ENCODE measurements at regions not wholly inside any gene's neighbourhood (a gene's known extent, or its start where the extent isn't known, plus 50 kb on each side); places are given as distances from the start of the nearest gene placed in this dataset.

GRCh38 chr12:124396544-124397398, 101.9 kb downstream of the RFLNA start:
- Histone ChIP-seq H3K4me2 (ENCODE audit: low read length) (no peak overlapping the region), H3K36me3 (ENCODE audit: low read depth, low read length) (peaks cover 13% of the 10 kb centered on the region; the same call in 1 of the 2 replicates), H3K9me3 (ENCODE audit: low read length) (no peaks in the 10 kb centered on the region), H3K79me2 (ENCODE audit: low read length) (0 out of 2 replicates have a peak, but pooled peaks cover 5% of the 10 kb centered on the region), H2AFZ (ENCODE audit: low read length) (no peak overlapping the region), H3K4me1 (ENCODE audit: insufficient read depth, low read length) (peaks cover 45% of the 10 kb centered on the region), H3K9me2 (replicated peaks; ENCODE audit: low read length) (no peaks in the 10 kb centered on the region), H3K27me3 (ENCODE audit: low read length) (no peaks in the 10 kb centered on the region), H3K9ac (ENCODE audit: low read length) (no peak overlapping the region), H4K20me1 (ENCODE audit: low read length) (no peaks in the 10 kb centered on the region), H3K27ac (ENCODE audit: low read length) (peak overlapping the region; percentile 67; the same call in 1 of the 2 replicates), H3K4me3 (ENCODE audit: low read length) (no peak overlapping the region), H3F3A (ENCODE audit: low read length, unreplicated experiment) (no peaks in the 10 kb centered on the region)
- CTCF ChIA-PET: no interaction called here
- no peak for TF ChIP-seq EZH2phosphoT487 (IDR thresholded peaks at IDR 0.05; ENCODE audit: borderline replicate concordance, low read length)
- no peak for TF ChIP-seq CTCF (conservative IDR thresholded peaks at IDR 0.05; ENCODE audit: low read depth, low read length)
- TF ChIP-seq EZH2 (IDR thresholded peaks at IDR 0.05; ENCODE audit: low read length, unreplicated experiment): no peak
- POLR2A ChIA-PET (ENCODE audit: unreplicated experiment): interaction anchor here (0.6 kb wide), 1 partner anchor 122 kb away, joined by 7 read pairs; no protein-coding TSS in a partner anchor
- intact Hi-C loops (cut with micrococcal nuclease): no loop called here
- DNase-seq (no peak), ATAC-seq (no peak)
- BruUV-seq (replicated peaks): no TSS peak

- no peaks in the 10 kb centered on the region for H3K9me2 ChIP-seq (replicated peaks; ENCODE audit: low read length)
- H3K4me3 ChIP-seq (ENCODE audit: low read length): no peak overlapping the region
- H3K4me2 ChIP-seq (ENCODE audit: low read length): peak overlapping the region; percentile 17; the same call in 1 of the 2 replicates
- H3K79me2 ChIP-seq (ENCODE audit: low read length): 0 out of 2 replicates have a peak, but pooled peaks cover 5% of the 10 kb centered on the region
- H3K4me1 ChIP-seq (ENCODE audit: insufficient read depth, low read length): peaks cover 53% of the 10 kb centered on the region
- H3K27ac ChIP-seq (ENCODE audit: low read length): peak overlapping the region; percentile 67
- H3K27me3 ChIP-seq (ENCODE audit: low read length): no peaks in the 10 kb centered on the region
- BruUV-seq (replicated peaks): no TSS peak
- TF ChIP-seq EZH2phosphoT487 (IDR thresholded peaks at IDR 0.05; ENCODE audit: borderline replicate concordance, low read length) (no peak), EZH2 (IDR thresholded peaks at IDR 0.05; ENCODE audit: low read length, unreplicated experiment) (no peak), CTCF (conservative IDR thresholded peaks at IDR 0.05; ENCODE audit: low read depth, low read length) (no peak)
- CTCF ChIA-PET: interaction anchor here (0.6 to 1.0 kb wide), 2 partner anchors 9 to 57 kb away, joined by 3 to 5 read pairs; no protein-coding TSS in a partner anchor
- intact Hi-C loops (cut with micrococcal nuclease): no loop called here
- H3K9me3 ChIP-seq (ENCODE audit: low read length): no peaks in the 10 kb centered on the region
- POLR2A ChIA-PET (ENCODE audit: unreplicated experiment): interaction anchor here (0.6 kb wide), 1 partner anchor 123 kb away, joined by 7 read pairs; no protein-coding TSS in a partner anchor
- DNase-seq (peak; percentile 9), ATAC-seq (no peak)
- H4K20me1 ChIP-seq (ENCODE audit: low read length): no peaks in the 10 kb centered on the region
- no peaks in the 10 kb centered on the region for H3F3A ChIP-seq (ENCODE audit: low read length, unreplicated experiment)
- H2AFZ ChIP-seq (ENCODE audit: low read length): no peak overlapping the region
- peak overlapping the region; percentile 14; the same call in 1 of the 2 replicates for H3K9ac ChIP-seq (ENCODE audit: low read length)
- H3K36me3 ChIP-seq (ENCODE audit: low read depth, low read length): peaks cover 10% of the 10 kb centered on the region; the same call in 1 of the 2 replicates
Measured at GRCh38 chr12:124395986-124396385, 101.1 kb downstream of the RFLNA start.

Data from PC-3 (cell line).